NCI-H1436 (cell line): ENCODE measurements at regions not wholly inside any gene's neighbourhood (a gene's known extent, or its start where the extent isn't known, plus 50 kb on each side); places are given as distances from the start of the nearest gene placed in this dataset.
A peak's percentile ranks its signal among the peaks of the same experiment; 100 is the strongest.

Experiments used
- DNase-seq: peaks from one replicate; lab custom pipeline; 2025; lab: John Stamatoyannopoulos, UW

DNA sequence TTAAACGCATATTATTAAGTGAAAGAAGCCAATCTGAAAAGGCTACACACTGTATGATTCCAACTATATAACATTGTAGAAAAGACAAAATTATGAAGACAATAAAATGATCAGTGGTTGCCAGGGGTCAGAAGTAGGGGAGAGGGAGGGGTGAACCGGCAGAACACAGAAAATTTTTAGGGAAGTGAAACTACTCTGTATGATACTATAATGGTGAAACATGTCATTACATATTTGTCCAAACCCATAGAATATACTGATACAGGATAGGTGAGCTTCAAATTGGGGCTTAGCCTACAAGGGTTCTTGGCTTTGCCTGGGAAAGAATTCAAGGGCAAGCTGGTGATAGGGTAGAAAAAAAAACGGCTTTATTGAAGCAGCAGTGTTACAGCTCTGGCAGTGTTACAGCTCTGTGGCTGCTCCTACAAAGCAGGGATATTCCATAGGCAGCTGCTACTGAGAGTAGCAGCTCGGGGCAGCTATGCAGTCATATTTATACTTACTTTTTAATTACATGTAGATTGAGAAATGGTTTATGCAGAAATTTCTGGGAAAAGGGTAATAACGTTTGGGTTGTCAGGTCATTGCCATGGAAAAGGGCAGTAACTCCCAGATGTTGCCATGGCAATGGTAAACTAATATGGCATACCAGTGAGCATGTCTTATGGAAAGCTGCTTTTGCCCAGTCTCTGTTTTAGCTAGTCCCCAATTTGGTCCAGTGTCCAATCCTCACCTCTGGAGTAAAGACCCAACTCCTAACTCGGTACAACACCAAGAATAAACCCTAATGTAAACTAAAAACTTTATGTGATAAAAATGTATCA is 125.1 kb upstream of the SLC25A36 start:
- no peak for DNase-seq

DNA sequence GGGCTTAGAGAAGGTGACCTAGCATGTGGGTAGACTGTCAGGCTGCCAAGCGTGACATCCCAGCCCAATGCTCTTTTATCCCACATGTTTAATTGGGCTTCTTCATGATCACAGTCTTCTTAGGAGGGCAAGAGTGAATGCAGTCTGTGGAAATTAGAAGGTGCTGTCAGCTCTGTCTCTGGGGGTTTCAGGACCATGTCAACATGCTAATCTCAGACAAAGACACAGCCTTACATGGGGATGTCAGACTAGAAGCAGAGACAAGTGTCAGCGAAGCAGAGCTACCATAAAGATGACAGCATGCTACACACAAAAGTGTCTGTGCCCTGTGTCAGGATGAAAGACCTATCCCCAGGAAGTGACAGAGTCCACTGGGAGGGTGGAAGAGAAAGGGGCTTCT is 120.1 kb upstream of the SLC25A36 start:
- DNase-seq = no peak

DNA sequence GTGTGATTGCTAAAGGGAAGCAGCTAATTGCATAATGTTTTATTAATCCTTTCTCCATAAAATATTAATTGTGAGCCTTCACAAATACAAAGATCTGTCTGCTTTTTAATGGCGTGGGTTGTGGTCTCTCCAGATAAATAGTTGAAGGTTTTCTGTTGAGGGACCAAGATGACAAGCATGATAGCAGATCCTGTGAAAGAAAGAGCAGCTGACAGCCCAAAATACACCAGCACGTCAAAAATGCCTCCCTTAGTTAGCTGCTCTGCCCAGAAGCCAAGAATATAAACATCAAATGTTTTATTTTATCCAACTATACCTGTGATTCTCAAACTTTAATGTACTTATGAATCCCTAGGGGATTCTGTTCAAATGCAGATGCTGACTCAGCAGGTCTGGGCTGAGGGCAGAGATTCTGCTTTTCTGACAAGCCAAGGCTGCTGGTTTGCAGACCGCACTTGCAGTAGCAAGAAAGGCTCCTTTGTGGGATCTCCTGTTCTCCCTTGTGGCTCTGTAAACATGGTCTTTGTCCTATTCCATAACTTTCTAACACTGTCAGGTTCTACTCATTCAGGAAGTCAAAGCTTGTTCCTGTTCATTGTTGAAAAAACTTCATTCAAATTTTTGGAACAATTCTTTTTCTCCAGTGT is 119.1 kb upstream of the SLC25A36 start:
- no peak for DNase-seq

DNA sequence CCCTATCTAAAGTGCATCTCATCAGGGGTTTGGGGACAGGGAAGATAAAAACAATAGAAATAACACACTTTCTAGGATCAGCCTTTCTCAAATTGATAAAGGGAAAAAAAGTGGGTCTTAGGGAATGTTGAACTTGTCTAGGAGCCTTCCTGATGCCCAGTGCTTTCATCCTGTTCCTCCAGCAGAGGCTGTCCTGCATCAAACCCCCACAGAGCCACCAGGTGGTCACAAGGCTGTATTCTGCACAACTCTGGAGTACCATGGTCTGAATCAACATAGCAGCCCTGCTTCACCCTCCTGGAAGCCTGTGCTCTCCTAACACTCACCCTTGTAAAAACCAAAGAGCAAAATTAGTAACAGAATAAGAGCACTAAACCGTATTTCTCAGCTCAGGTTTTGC is 118.5 kb upstream of the SLC25A36 start:
- no peak for DNase-seq

DNA sequence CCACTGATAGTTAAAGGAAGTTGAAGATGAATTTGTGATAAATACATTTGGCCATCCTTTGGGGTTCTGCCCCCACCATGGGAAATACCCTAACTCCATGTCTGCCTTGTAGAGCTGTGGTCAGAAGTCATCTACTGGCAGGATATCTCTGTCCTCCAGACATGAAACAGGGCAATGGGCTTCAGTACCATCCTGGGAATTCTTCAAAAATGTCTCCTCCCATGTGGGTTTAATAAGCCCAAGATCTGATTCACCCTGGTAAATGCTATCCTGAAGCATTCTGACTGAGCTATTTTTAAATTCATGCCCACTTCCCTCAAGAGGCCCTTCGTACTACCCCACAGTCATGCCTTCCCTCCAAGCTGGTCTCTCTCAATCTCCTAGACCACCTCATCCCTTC is 113.7 kb upstream of the SLC25A36 start:
- no peak for DNase-seq

DNA sequence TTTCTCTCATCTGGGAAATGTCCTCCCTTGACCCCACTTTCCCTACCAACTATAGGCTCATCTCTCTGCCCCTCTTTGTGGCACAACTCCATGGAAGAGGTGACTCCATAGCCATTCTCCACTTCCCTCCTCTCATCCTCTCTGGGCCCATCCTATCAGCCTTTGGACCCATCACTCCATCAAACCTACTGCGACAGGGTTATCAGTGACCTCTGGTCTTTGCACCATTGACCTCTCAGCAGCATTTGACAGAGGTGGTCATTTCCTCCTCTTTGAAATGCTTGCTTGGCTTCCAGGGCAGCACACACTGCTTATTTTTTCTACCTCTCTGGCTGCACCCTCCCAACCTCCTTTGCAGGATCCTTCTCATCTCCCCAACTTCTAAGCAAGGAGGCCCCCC is 113.1 kb upstream of the SLC25A36 start:
- DNase-seq = no peak

DNA sequence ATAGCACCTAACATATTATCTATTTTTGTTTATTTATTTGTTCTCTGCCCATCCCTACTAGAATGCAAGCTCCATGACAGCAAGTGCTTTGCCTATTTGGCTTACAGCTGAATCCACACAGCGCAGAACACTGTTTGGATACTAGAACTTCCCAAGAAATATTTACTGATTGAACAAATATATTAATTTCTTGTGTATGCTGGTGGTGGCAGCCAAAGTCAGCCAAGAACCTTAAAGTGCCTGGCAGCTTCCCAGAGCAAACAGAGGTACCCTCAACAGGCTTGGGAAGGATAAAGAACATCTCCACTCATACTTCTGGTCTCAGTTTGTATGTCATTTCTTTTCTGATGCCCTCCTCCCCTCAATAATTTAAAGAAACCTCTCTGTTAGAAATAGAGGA is 111.8 kb upstream of the SLC25A36 start:
- no peak for DNase-seq

DNA sequence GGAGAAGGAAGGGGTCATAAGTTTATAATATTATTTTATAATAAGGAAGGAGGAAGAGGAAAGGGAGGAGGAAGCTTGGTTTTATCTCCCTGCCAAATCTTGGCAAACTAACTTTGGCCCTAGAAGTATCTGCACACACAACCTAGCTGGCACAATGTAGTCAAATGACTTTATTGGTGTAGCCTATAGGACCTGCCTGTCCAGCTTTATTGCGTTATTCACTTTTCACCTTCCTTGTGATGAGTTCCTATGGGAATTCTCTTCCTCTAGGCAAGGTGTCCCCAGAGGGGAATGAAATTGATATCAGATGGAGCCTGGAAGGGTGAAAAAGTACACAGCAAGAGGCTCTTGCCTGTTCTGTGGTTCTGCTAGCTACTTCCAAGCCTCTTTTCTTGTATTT is 111.2 kb upstream of the SLC25A36 start:
- DNase-seq = no peak

DNA sequence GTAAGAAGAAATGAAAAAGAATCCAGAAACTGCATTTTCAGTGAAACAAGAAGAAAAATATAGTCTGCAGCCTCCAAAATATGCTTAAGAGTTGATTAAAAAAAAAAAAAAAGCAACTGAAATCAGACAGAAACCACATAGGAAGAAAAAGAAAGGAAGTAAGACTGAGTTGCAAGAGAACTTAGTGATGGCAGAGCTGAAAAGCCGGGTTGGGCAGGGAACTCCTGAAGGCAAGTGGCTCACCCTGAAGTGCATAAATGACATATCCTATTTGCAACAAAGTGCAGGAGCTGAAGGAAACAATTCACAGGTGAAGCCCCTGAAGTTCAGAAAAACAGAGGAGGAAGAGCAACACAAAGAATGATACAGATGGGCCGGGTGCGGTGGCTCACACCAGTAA is 108.8 kb upstream of the SLC25A36 start:
- DNase-seq = no peak

DNA sequence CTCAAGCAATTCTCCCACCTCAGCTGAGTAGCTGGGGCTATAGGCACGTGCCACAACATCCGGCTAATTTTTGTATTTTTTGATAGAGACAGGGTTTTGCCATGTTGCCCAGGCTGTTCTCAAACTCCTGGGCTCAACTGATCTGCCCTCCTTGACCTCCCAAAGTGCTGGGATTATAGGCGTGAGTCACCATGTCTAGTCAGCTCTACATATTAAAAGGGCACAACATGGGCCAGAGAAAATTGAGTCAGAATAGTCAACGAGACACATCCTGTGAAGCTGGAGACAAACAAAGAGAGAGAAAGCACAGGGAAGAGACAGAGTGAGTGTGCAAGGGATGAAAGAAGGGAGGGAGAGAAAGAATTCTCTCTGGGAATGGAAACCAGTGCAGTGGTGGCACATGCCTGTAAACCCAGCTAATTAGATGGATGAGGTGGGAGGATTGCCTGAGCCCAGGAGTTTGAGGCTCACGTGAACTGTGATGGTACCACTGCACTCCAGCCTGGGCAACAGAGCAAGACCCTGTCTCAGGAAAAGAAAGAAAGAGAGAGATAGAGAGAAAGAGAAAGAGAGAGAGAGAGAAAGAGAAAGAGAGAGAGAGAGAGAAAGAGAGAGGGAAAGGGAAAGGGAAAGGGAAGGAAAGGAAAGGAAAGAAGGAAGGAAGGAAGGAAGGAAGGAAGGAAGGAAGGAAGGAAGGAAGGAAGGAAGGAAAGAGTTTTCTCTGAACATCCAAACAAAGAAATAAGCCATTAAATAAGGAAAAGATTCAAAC is 107.2 kb upstream of the SLC25A36 start:
- no peak for DNase-seq

DNA sequence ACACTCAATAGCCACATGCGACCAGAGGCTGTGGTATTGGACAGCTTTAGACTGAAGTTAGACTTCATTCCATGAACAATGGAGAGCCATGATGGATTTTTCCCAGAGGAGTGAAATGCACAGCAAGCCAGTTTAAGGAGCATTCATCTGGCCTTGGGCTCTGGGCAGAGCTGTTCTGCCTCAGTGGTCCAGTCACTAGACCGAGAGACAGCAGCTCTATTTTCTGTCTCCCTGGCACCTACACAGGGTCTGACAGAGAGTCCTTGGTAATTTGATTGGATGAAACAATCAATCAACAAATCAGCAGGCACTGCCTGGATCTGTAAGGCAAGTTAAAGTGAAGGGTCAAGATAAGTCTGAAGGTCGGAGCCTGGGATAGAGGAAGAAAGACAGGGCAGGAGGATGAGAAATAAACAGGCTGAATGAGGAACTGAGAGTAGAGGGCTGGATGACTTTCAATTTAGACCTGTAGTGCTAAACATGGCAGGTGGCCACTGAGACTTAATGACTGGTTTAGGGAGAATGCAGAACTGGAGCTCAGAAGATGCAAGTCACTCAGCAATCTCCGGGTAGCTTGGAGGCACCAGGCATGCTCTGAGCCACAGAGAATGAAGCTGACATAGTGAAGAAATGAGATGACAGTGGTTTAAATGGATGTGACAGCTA is 98.5 kb upstream of the SLC25A36 start:
- DNase-seq = no peak

DNA sequence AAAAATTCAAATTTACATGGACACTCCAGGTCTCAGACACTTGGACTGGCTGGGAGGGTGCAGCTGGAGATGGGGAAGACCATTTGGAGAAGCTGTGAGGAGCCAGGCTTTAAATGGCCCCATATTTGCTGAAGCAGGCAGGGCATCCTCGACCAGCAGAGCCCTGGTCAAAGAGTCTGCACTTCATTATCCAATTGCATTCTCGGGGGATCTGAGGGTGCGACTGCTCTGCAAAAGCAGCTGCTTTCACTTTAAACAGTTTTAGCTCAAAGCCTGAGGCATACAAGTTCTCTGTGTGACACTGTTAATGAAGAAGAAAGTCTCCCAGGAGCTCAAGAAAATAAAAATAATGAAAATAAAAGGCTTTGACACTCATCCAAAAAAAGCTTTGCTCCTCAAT is 98.0 kb upstream of the SLC25A36 start:
- no peak for DNase-seq

DNA sequence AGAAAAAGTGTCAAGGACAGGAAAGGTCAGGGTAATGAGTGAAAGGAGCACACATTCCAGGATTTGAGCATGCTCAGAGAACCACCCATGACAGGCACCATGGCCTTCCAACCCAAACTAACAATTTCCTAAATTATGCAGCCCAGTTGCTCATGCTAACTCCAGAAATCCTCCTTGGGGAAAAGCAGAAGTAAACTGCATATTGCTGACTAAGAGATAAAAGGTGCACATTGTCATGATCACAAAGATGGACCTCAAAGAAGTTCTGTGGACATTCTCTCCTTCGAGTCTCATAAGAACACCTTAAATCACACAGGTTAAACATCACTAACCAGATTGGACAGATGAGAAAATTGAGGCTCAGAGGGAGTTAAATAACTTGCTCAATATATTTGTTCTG is 97.6 kb upstream of the SLC25A36 start:
- DNase-seq = no peak

DNA sequence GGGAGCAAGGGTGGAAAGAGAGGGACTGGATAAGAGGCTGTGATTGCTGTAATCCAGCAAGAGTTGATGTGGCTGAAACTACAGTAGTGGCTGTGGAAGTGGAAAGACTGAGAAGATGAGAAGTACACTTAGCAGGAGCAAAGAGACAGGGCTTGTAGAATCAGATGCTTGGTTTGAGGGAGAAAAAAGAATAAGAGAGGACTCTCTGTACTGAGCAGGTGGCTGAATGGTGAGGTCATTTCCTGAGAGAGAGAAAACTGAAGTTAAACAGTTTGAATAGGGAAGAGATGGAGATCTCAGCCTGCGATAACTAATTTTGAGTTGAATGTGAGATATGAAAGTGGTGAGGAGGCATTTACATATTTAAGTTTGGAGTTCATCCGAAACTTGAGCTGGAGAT is 95.8 kb upstream of the SLC25A36 start:
- no peak for DNase-seq

DNA sequence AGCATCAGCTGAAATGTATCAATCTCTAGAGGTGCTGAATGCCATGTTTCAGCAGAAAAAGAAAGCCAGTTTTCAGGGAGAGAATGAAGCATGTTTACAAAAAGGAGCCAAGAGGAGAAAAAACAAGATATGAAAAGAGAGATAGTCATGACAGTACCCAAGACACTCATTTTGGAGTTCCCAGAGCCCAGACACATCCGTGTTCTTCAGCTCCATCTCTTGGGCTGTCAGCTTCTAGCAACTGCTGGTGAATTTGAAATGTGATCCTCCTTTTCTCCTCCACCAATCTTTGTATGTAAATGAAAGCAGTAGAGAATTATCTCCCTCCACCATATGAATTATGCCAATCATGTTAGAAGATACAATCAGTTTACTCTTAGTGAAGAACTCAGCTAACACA is 93.0 kb upstream of the SLC25A36 start:
- no peak for DNase-seq

DNA sequence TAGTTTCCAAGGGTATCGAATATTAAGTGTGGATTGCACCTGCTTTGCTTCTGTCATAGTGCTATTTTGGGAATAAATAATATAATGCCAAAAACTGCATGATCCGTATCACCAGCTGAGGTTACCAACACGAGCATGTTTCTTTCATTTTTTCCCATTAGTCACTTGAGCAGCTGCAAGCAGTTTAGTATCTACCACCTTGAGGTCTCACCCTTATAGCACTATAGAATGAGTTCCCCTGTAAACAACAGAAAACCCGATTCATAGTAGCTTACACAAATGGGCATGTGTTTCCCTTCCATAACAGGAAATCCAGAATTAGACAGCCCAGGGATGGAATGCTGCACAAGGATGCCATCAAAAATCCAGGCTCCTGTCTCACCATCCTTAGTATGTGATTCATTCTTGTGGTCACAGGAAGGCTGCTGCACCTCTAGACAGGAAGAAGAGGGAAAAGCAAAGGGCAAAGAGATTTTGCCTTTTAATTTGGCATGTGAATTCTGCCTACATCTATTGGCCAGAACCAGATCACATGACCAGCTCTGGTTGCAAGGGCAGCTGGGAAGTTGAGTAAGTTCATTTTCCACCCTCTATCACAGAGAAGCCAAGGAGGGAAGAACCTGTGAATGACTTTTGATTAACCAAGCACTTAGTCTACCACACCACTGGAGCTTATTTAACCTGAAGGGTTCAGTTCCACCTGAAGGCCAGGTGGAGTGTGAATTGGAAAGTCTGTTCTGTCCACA is 91.3 kb upstream of the SLC25A36 start:
- no peak for DNase-seq

DNA sequence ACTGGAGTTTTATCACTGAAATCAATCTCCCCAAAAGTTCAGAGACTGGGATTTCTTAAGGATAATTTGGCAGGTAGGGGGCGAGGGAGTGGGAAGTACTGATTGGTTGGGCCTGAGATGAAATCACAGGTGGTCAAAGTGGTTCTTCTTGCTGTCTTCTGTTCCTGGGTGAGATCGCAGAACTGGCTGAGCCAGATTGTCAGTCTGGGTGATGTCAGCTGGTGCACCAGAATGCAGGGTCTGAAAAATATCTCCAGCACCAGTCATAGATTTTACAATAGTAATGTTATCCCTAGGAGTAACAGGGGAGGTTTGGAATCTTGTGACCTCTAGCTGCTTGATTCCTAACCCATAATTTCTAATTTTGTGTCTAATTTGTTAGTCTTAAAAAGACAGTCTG is 86.7 kb upstream of the SLC25A36 start:
- no peak for DNase-seq

DNA sequence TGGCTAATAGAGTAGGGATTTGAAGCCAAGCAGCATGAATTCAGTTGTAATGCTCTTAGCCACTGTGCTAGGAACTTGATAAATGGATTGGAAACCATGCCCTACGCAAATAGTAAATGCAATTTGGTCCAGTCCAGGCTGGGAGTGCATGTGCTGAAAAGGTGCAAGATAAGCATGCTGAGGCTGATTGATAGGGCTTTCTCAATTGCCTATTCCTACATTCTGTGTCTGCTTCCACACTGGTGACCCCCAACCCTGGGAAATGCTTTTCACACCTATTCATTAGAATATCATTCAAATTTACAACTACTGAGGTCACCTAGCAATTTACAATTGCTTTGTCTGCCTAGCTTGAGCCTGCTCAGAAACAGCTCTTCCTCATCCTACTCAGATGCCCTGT is 84.7 kb upstream of the SLC25A36 start:
- no peak for DNase-seq

DNA sequence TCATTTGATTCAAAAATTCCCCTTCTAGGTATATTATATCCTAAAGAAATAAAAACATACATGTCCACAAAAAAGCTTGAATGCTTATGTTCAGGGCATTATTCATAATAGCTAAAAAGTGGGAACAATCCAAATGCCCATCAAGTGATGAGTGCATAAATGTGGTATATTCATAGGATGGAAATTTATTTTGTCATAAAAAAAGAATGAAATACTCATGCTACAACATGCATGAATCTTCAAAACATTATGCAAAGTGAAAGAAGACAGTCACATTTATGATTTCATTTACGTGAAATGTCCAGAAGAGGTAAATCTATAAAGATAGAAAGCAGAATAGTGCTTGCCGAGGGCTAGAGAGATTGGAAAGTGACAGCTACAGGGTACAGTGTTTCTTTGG is 83.6 kb upstream of the SLC25A36 start:
- no peak for DNase-seq

DNA sequence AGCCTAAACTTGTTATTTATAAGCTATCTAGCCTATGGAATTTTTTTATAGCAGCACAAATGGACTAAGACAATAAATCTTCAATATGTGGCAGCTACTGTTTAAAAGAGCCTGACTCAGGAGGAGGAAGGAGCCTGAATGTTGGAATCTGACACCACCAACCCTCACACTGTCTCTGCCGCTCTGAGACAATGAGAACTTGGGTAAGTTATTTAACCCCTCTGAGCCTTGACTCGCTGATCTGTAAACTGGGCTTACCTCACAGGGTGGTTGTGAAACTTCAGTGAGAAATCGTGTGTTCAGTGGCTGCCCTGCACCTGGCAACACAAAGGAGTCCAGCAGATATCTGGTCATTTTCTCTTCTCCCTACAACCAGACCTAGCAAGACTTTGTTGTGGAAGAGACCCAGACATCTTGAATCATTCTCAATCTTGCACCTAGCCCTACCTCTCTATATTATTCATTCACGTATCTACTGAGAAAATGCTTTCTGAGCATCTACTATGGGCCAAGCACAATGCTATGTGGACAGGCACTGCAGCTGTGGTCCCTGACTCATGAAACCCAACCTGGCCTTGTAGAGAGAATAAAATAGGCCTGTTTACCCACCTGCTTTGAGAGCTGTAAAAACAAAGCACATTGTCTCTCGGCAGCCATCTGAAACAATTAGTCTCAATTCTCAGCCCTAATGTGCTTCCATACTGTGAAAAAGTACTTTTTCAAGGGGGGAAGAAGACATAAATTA is 81.9 kb upstream of the SLC25A36 start:
- DNase-seq = peak; percentile 14

DNA sequence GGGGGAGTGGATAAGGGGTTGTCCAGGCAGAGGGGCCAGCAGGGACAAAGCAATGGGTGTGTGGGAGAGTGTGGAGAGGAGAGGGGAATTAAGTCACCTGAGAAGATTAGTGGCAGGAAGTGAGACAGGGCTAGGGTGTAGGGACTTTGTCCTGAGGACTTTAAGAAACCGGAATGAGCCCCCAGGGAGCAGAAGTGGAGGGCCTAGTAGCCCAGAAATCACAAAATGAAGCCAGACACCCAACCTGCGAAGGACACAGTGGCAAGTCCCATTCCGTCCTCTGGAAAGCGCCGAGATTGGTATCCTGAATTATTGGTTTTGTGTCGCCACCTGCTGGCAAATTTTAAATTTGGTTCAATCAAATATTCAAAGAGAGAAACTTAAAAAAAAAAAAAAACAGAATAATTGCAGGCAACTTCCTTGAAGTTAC is 78.0 kb upstream of the SLC25A36 start:
- DNase-seq = peak; percentile 74
